HCT116 (cell line): ENCODE measurements at regions not wholly inside any gene's neighbourhood (a gene's known extent, or its start where the extent isn't known, plus 50 kb on each side); places are given as distances from the start of the nearest gene placed in this dataset.

Experiments
- ATAC-seq: fragments of 200-7000 bp; cut with Tn5 transposase; 2 replicates; pipeline ENCODE4 v1.9.1; 2020; ENCODE audit warnings: mild to moderate bottlenecking, moderate library complexity
- BruUV-seq: library from RNA; stranded (reverse); fragments of 400-500 nt; replicated peaks from 2 replicates; lab custom pipeline; 2021; lab: Mats Ljungman, UMichigan
- CTCF ChIA-PET: fragments of 300-600 bp; sonication (Branson Sonifier 250); formaldehyde crosslinking; loops from one replicate; lab custom pipeline; 2021; ENCODE audit warnings: antibody characterized with exemption; lab: Charles Lee
- POLR2A ChIA-PET: fragments of 300-600, 350-600 bp; sonication (Branson Sonifier 250); formaldehyde crosslinking; loops from one replicate; lab custom pipeline; 2021; ENCODE audit warnings: antibody characterized with exemption; lab: Charles Lee
- RAD21 ChIA-PET, 2 experiments: fragments of 300-600 bp; sonication (Branson Sonifier 250); formaldehyde crosslinking; loops; one replicate each; lab custom pipeline; 2023; ENCODE audit warnings: low total read pairs in 2 of 2; ENCODE audit not compliant: uncharacterized antibody in 2 of 2, unreplicated experiment in 2 of 2, low non-redundant PET in 1 of 2; lab: Charles Lee
- DNase-seq: peaks from one replicate; pipeline ENCODE4 v3.0.0-alpha.2; 2010; ENCODE audit warnings: low read depth, low spot score
- H2AFZ ChIP-seq: fragments of 200-600 bp; shearing (Covaris generic), sonication (generic); 2 replicates; pipeline ENCODE4 v1.6.1; 2017; ENCODE audit warnings: low read depth, mixed run types, mixed read lengths, antibody characterized with exemption, low read length; ENCODE audit not compliant: poor library complexity, severe bottlenecking
- H3K27ac ChIP-seq: 2 replicates; pipeline ENCODE4 v1.5.1; 2012; ENCODE audit warnings: low read depth, low read length
- H3K27me3 ChIP-seq: fragments of 200-600 bp; sonication (generic); 2 replicates; pipeline ENCODE4 v1.6.1; 2016; ENCODE audit warnings: mixed run types, low read length, mixed read lengths; ENCODE audit not compliant: insufficient read depth
- H3K36me3 ChIP-seq, 2 experiments: fragments of 200-500 bp in 1 of 2; fragments of 200-600 bp in 1 of 2; sonication (Bioruptor generic) in 1 of 2; sonication (generic) in 1 of 2; 2 replicates each; pipeline versions ENCODE4 v1.5.1 to v1.6.1; 2014 to 2016; ENCODE audit warnings: low read length in 2 of 2, inconsistent platforms in 1 of 2, mixed read lengths in 1 of 2, mixed run types in 1 of 2; ENCODE audit not compliant: insufficient read depth in 2 of 2, control insufficient read depth in 1 of 2
- H3K4me1 ChIP-seq, 2 experiments: fragments of 200-600 bp in 1 of 2; sonication (generic) in 1 of 2; 2 replicates each; pipeline versions ENCODE4 v1.5.1 to v1.6.1; 2012 to 2017; ENCODE audit warnings: low read length in 2 of 2, inconsistent platforms in 1 of 2, mild to moderate bottlenecking in 1 of 2, mixed read lengths in 1 of 2, mixed run types in 1 of 2, moderate library complexity in 1 of 2; ENCODE audit not compliant: insufficient read depth in 2 of 2, control insufficient read depth in 1 of 2
- H3K4me2 ChIP-seq: fragments of 200-600 bp; sonication (generic); 2 replicates; pipeline ENCODE4 v1.6.1; 2017; ENCODE audit warnings: mixed run types, low read length, mixed read lengths
- H3K4me3 ChIP-seq, 2 experiments: fragments of 200-600 bp in 1 of 2; sonication (generic) in 1 of 2; replicated peaks in 1 of 2; 2 replicates each; pipeline ENCODE4 v1.5.1; 2011 to 2016; ENCODE audit warnings: low read length in 2 of 2, control low read depth in 1 of 2, low read depth in 1 of 2, mild to moderate bottlenecking in 1 of 2, mixed read lengths in 1 of 2, mixed run types in 1 of 2
- H3K79me2 ChIP-seq: fragments of 200-600 bp; sonication (generic); 2 replicates; pipeline ENCODE4 v1.6.1; 2017; ENCODE audit warnings: mild to moderate bottlenecking, mixed run types, low read length, moderate library complexity, mixed read lengths; ENCODE audit not compliant: insufficient read depth
- H3K9ac ChIP-seq: fragments of 200-600 bp; sonication (generic); 2 replicates; pipeline ENCODE4 v1.6.1; 2016; ENCODE audit warnings: low read length, mixed read lengths
- H3K9me2 ChIP-seq: fragments of 200-600 bp; sonication (generic), shearing (Covaris generic); 2 replicates; pipeline ENCODE4 v1.6.1; 2017; ENCODE audit warnings: mixed run types, mild to moderate bottlenecking, moderate library complexity; ENCODE audit not compliant: insufficient read depth
- H3K9me3 ChIP-seq, 2 experiments: fragments of 200-500 bp in 1 of 2; fragments of 200-600 bp in 1 of 2; sonication (Bioruptor generic) in 1 of 2; sonication (generic) in 1 of 2; 2 replicates each; pipeline ENCODE4 v1.6.1; 2014 to 2017; ENCODE audit warnings: low read length in 2 of 2, mixed read lengths in 2 of 2, inconsistent platforms in 1 of 2, low read depth in 1 of 2, mild to moderate bottlenecking in 1 of 2, mixed run types in 1 of 2, moderate library complexity in 1 of 2; ENCODE audit not compliant: control insufficient read depth in 1 of 2, insufficient read depth in 1 of 2
- H4K20me1 ChIP-seq: fragments of 200-600 bp; sonication (generic), shearing (Covaris generic); 2 replicates; pipeline ENCODE4 v1.6.1; 2017; ENCODE audit warnings: mixed run types, mild to moderate bottlenecking, moderate library complexity; ENCODE audit not compliant: insufficient read depth
- CBX3 ChIP-seq: IDR thresholded peaks from 2 replicates; pipeline ENCODE4 v1.6.1; 2012; ENCODE audit warnings: low read depth
- CEBPB ChIP-seq: IDR thresholded peaks from 2 replicates; pipeline ENCODE4 v1.6.1; 2012; ENCODE audit warnings: low read depth
- EGR1 ChIP-seq: IDR thresholded peaks from 2 replicates; pipeline ENCODE4 v1.6.1; 2012; ENCODE audit warnings: low read depth
- ELF1 ChIP-seq: IDR thresholded peaks from 2 replicates; pipeline ENCODE4 v1.6.1; 2012; ENCODE audit warnings: low read depth, borderline replicate concordance
- EZH2 ChIP-seq: fragments of 200-600 bp; sonication (generic); IDR thresholded peaks from 2 replicates; pipeline ENCODE4 v1.6.1; 2017; ENCODE audit warnings: antibody characterized with exemption, mixed run types
- EZH2phosphoT487 ChIP-seq: fragments of 200-600 bp; IDR thresholded peaks from 2 replicates; pipeline ENCODE4 v1.6.1; 2018; ENCODE audit warnings: antibody characterized with exemption, borderline replicate concordance
- FOSL1 ChIP-seq: IDR thresholded peaks from 2 replicates; pipeline ENCODE4 v1.6.1; 2012; ENCODE audit warnings: low read depth
- JUND ChIP-seq: IDR thresholded peaks from 2 replicates; pipeline ENCODE4 v1.6.1; 2012
- POLR2AphosphoS5 ChIP-seq: IDR thresholded peaks from 2 replicates; pipeline ENCODE4 v1.6.1; 2011; ENCODE audit warnings: mild to moderate bottlenecking, low read depth, low read length, moderate library complexity
- RAD21 ChIP-seq: IDR thresholded peaks from 2 replicates; pipeline ENCODE4 v1.6.1; 2012; ENCODE audit warnings: low read depth, mild to moderate bottlenecking
- SIN3A ChIP-seq: IDR thresholded peaks from 2 replicates; pipeline ENCODE4 v1.6.1; 2012; ENCODE audit warnings: low read depth
- SP1 ChIP-seq: IDR thresholded peaks from 2 replicates; pipeline ENCODE4 v1.6.1; 2012; ENCODE audit warnings: low read depth
- SRF ChIP-seq: IDR thresholded peaks from 2 replicates; pipeline ENCODE4 v1.6.1; 2012; ENCODE audit warnings: low read depth
- ZFX ChIP-seq: fragments of 450-650 bp; IDR thresholded peaks from 2 replicates; pipeline ENCODE4 v1.6.1; 2017
- intact Hi-C: fragments of 100-400 bp; cut with micrococcal nuclease; formaldehyde crosslinking; loops from 2 replicates; pipeline ENCODE4 v1.10.0; 2022
- TF ChIP-seq, protein P1 (sequence below): IDR thresholded peaks from 2 replicates; pipeline ENCODE4 v1.6.1; 2012
- TF ChIP-seq, protein P2 (sequence below), 3 experiments: fragments of 200-600 bp in 1 of 3; sonication (generic) in 1 of 3; IDR thresholded peaks in 2 of 3; conservative IDR thresholded peaks in 1 of 3; 2 replicates each; pipeline ENCODE4 v1.5.1; 2012 to 2017; ENCODE audit warnings: low read depth in 2 of 3, low read length in 2 of 3, antibody characterized with exemption in 1 of 3, borderline replicate concordance in 1 of 3, control low read depth in 1 of 3, mild to moderate bottlenecking in 1 of 3, mixed read lengths in 1 of 3, mixed run types in 1 of 3, moderate library complexity in 1 of 3; ENCODE audit not compliant: insufficient read depth in 1 of 3
- TF ChIP-seq, protein P3 (sequence below): IDR thresholded peaks from 2 replicates; pipeline ENCODE4 v1.6.1; 2011; ENCODE audit warnings: mild to moderate bottlenecking, low read length, moderate library complexity; ENCODE audit not compliant: insufficient replicate concordance; ENCODE audit errors: extremely low read depth
- TF ChIP-seq, protein P4 (sequence below): IDR thresholded peaks from 2 replicates; pipeline ENCODE4 v1.6.1; 2012
- TF ChIP-seq, protein P5 (sequence below): IDR thresholded peaks from 2 replicates; pipeline ENCODE4 v1.6.1; 2012; ENCODE audit warnings: low read depth

DNA sequence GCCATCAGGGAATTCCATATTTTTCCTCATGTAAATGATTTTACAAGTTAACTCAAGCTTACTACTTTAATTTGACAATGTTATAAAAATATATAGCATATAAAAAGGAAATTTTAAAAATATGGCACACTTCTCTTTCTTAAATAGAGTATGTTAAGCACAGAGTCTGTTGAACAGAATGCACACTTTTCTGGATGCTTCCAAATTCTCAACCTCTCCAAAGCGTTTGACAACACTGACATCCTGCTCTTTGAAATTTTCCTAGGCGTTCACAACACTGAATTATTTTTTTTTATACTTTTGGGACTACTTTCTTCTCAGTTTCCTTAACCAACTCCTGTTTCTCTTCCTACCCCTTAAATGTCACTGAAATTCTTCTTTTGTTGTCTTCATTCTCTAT, 117.8 kb upstream of the PLXNA2 start:
- no peaks in the 10 kb centered on the region for H4K20me1 ChIP-seq
- H3K79me2 ChIP-seq: no peaks in the 10 kb centered on the region
- no peak overlapping the region for H3K9ac ChIP-seq
- H2AFZ ChIP-seq: no peak overlapping the region
- H3K36me3 ChIP-seq: no peaks in the 10 kb centered on the region
- peaks cover 34% of the 10 kb centered on the region for H3K27me3 ChIP-seq
- H3K4me3 ChIP-seq: no peak overlapping the region
- no peak for DNase-seq
- POLR2A ChIA-PET: no interaction called here
- CTCF ChIA-PET: no interaction called here
- intact Hi-C loops: no loop called here
- BruUV-seq: no TSS peak
- ATAC-seq: no peak
- TF ChIP-seq EGR1: no peak
- TF ChIP-seq SP1: no peak
- TF ChIP-seq, protein P1, sequence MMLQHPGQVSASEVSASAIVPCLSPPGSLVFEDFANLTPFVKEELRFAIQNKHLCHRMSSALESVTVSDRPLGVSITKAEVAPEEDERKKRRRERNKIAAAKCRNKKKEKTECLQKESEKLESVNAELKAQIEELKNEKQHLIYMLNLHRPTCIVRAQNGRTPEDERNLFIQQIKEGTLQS: no peak
- TF ChIP-seq EZH2phosphoT487: no peak
- TF ChIP-seq, protein P2, sequence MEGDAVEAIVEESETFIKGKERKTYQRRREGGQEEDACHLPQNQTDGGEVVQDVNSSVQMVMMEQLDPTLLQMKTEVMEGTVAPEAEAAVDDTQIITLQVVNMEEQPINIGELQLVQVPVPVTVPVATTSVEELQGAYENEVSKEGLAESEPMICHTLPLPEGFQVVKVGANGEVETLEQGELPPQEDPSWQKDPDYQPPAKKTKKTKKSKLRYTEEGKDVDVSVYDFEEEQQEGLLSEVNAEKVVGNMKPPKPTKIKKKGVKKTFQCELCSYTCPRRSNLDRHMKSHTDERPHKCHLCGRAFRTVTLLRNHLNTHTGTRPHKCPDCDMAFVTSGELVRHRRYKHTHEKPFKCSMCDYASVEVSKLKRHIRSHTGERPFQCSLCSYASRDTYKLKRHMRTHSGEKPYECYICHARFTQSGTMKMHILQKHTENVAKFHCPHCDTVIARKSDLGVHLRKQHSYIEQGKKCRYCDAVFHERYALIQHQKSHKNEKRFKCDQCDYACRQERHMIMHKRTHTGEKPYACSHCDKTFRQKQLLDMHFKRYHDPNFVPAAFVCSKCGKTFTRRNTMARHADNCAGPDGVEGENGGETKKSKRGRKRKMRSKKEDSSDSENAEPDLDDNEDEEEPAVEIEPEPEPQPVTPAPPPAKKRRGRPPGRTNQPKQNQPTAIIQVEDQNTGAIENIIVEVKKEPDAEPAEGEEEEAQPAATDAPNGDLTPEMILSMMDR (IDR thresholded peaks at IDR 0.05 in 2 of 3, conservative IDR thresholded peaks at IDR 0.05 in 1 of 3; ENCODE audit: borderline replicate concordance in 1 of 3, insufficient read depth in 1 of 3, low read depth in 2 of 3, low read length in 2 of 3): no peak
- TF ChIP-seq ELF1: no peak
- no peak for TF ChIP-seq FOSL1
- TF ChIP-seq CBX3: no peak
- no peak for TF ChIP-seq SIN3A
- TF ChIP-seq, protein P3, sequence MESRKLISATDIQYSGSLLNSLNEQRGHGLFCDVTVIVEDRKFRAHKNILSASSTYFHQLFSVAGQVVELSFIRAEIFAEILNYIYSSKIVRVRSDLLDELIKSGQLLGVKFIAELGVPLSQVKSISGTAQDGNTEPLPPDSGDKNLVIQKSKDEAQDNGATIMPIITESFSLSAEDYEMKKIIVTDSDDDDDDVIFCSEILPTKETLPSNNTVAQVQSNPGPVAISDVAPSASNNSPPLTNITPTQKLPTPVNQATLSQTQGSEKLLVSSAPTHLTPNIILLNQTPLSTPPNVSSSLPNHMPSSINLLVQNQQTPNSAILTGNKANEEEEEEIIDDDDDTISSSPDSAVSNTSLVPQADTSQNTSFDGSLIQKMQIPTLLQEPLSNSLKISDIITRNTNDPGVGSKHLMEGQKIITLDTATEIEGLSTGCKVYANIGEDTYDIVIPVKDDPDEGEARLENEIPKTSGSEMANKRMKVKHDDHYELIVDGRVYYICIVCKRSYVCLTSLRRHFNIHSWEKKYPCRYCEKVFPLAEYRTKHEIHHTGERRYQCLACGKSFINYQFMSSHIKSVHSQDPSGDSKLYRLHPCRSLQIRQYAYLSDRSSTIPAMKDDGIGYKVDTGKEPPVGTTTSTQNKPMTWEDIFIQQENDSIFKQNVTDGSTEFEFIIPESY: no peak
- no peak for TF ChIP-seq JUND
- TF ChIP-seq, protein P4, sequence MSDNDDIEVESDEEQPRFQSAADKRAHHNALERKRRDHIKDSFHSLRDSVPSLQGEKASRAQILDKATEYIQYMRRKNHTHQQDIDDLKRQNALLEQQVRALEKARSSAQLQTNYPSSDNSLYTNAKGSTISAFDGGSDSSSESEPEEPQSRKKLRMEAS: no peak
- TF ChIP-seq RAD21: no peak
- no peak for TF ChIP-seq ZFX
- TF ChIP-seq, protein P5, sequence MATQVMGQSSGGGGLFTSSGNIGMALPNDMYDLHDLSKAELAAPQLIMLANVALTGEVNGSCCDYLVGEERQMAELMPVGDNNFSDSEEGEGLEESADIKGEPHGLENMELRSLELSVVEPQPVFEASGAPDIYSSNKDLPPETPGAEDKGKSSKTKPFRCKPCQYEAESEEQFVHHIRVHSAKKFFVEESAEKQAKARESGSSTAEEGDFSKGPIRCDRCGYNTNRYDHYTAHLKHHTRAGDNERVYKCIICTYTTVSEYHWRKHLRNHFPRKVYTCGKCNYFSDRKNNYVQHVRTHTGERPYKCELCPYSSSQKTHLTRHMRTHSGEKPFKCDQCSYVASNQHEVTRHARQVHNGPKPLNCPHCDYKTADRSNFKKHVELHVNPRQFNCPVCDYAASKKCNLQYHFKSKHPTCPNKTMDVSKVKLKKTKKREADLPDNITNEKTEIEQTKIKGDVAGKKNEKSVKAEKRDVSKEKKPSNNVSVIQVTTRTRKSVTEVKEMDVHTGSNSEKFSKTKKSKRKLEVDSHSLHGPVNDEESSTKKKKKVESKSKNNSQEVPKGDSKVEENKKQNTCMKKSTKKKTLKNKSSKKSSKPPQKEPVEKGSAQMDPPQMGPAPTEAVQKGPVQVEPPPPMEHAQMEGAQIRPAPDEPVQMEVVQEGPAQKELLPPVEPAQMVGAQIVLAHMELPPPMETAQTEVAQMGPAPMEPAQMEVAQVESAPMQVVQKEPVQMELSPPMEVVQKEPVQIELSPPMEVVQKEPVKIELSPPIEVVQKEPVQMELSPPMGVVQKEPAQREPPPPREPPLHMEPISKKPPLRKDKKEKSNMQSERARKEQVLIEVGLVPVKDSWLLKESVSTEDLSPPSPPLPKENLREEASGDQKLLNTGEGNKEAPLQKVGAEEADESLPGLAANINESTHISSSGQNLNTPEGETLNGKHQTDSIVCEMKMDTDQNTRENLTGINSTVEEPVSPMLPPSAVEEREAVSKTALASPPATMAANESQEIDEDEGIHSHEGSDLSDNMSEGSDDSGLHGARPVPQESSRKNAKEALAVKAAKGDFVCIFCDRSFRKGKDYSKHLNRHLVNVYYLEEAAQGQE: no peak
- no peak for TF ChIP-seq SRF
- no peak for TF ChIP-seq EZH2
- TF ChIP-seq CEBPB: no peak
- TF ChIP-seq POLR2AphosphoS5: no peak
- TF ChIP-seq, all 23 proteins: peak for 0
- Histone ChIP-seq H3K4me2 (no peak overlapping the region), H3K9me2 (no peaks in the 10 kb centered on the region), H3K4me1 (no peaks in the 10 kb centered on the region), H3K27ac (no peak overlapping the region), H3K9me3 (no peaks in the 10 kb centered on the region)
- RAD21 ChIA-PET: no interaction called here
